Activated CD4-positive, alpha-beta T cell treated with anti-CD3 and anti-CD28 coated beads, Interleukin-2, amount 10 ng/mL, durations not matched to agents 7 days and 5 days (primary cell): ENCODE measurements at regions not wholly inside any gene's neighbourhood (a gene's known extent, or its start where the extent isn't known, plus 50 kb on each side); places are given as distances from the start of the nearest gene placed in this dataset.

Experiments used
- CTCF ChIA-PET: fragments of 350-600 bp; sonication (Branson Sonifier 250); formaldehyde crosslinking; loops from one replicate; lab custom pipeline; 2021; ENCODE audit warnings: antibody characterized with exemption; lab: Charles Lee
- POLR2A ChIA-PET: fragments of 350-600 bp; sonication (Branson Sonifier 250); formaldehyde crosslinking; loops from one replicate; lab custom pipeline; 2021; ENCODE audit warnings: antibody characterized with exemption; lab: Charles Lee
- DNase-seq: peaks from one replicate; pipeline ENCODE4 v3.0.0-alpha.2; 2020
- H3K27ac Mint-ChIP-seq: one replicate; pipeline ENCODE4 v1.8.0; 2021; ENCODE audit warnings: mild to moderate bottlenecking, moderate library complexity, mixed read lengths
- H3K27me3 Mint-ChIP-seq: one replicate; pipeline ENCODE4 v1.8.0; 2021; ENCODE audit warnings: mixed read lengths
- H3K36me3 Mint-ChIP-seq: one replicate; pipeline ENCODE4 v1.8.0; 2021; ENCODE audit warnings: low read depth, mixed read lengths
- H3K4me1 Mint-ChIP-seq: one replicate; pipeline ENCODE4 v1.8.0; 2021; ENCODE audit warnings: mixed read lengths
- H3K4me3 Mint-ChIP-seq: one replicate; pipeline ENCODE4 v1.8.0; 2021; ENCODE audit warnings: mild to moderate bottlenecking, moderate library complexity, mixed read lengths
- H3K9me3 Mint-ChIP-seq: one replicate; pipeline ENCODE4 v1.8.0; 2021; ENCODE audit warnings: mixed read lengths

DNA sequence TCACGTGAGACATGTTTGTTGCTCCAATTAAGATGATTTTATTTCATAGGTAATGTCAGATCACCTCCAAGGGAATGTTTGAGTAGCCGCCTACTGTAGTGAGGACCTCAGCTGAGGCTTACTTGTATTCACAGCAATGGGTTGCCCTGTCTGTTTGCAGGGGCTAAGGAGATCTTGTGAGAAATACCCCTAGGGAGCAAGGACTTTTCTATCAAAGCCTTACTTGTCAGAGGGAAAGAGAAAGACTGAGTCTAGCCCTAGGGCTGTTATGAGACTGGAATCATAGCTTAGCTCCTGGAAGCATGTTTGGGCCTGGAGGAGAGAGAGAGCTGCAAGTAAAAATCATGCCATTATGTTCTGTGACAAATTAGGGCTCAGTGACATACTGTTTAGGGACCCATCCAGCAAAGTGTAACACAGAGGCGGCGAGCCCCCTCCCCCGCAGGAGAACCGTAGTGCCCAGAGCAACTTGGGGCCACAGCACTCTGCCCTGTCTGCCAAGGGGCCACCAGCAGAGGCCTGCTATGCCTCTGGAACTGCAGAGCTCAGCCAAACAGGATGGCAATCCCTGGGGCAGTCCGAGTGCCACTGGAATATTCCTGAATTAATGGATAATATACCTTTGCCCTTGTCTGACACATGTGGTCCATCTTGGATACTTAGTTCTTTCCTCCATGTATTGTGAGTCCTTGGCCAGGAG, 178.8 kb downstream of the DACT1 start:
- H3K9me3 Mint-ChIP-seq: no peaks in the 10 kb centered on the region
- no peaks in the 10 kb centered on the region for H3K36me3 Mint-ChIP-seq
- no peak for DNase-seq
- no peaks in the 10 kb centered on the region for H3K4me1 Mint-ChIP-seq
- ChIA-PET CTCF (no interaction called here), POLR2A (no interaction called here)
- no peaks in the 10 kb centered on the region for H3K27me3 Mint-ChIP-seq
- no peak overlapping the region for H3K27ac Mint-ChIP-seq
- no peak overlapping the region for H3K4me3 Mint-ChIP-seq

DNA sequence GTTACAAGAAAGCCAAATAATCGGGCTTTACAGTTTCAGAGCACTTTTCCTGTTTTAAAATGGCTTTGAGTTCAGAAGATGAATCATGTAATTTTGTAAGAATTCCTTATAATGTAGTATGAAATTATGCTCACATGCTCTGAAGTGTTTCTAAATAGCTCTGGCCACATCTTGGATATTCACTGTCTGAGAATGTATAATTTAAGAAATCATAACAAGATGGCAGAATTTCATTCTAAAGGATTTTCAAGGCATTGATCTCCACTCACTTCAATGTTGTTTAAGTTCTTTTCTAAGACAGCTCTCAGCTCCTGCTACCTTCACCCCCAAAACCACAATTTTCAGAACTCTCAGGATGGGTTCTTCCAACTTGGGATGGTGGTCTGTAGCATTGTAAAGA, 180.1 kb downstream of the DACT1 start:
- H3K4me1 Mint-ChIP-seq: no peaks in the 10 kb centered on the region
- no peaks in the 10 kb centered on the region for H3K36me3 Mint-ChIP-seq
- no peak for DNase-seq
- no peak overlapping the region for H3K4me3 Mint-ChIP-seq
- H3K9me3 Mint-ChIP-seq: no peaks in the 10 kb centered on the region
- ChIA-PET POLR2A (no interaction called here), CTCF (interaction anchor here (0.6 kb wide), 1 partner anchor 327 kb away, joined by 5 read pairs; no protein-coding TSS in a partner anchor)
- H3K27me3 Mint-ChIP-seq: no peaks in the 10 kb centered on the region
- H3K27ac Mint-ChIP-seq: no peak overlapping the region

DNA sequence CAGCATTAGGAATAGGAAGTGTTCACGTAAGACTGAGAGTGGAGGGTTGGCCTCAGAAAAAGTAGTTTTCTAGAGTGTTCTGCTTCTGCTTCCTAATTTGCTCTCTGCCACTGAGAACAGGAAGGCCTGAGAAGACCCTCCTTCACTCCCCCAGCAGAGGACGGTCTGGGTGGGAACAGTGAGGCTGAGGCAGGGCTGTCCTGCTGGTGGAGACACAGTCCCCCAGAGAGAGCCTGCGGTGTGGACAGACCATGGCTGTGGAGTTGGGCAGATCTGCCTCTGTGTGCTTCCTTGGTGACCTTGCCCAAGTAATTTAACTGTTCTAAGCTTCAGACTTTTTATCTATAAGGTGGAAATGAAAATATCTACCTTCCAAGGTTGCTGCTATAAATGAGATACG, 182.3 kb downstream of the DACT1 start:
- CTCF ChIA-PET: no interaction called here
- Mint-ChIP-seq H3K4me3 (no peak overlapping the region), H3K27me3 (peaks cover 3% of the 10 kb centered on the region), H3K36me3 (no peaks in the 10 kb centered on the region), H3K27ac (no peak overlapping the region), H3K4me1 (no peaks in the 10 kb centered on the region), H3K9me3 (no peaks in the 10 kb centered on the region)
- DNase-seq: no peak
- POLR2A ChIA-PET: no interaction called here

GRCh38 chr14:58821421-58821820, 183.7 kb downstream of the DACT1 start:
- peaks cover 3% of the 10 kb centered on the region for H3K27me3 Mint-ChIP-seq
- no peak for DNase-seq
- no peak overlapping the region for H3K27ac Mint-ChIP-seq
- no peaks in the 10 kb centered on the region for H3K36me3 Mint-ChIP-seq
- H3K9me3 Mint-ChIP-seq: peaks cover 3% of the 10 kb centered on the region
- no peaks in the 10 kb centered on the region for H3K4me1 Mint-ChIP-seq
- POLR2A ChIA-PET: no interaction called here
- CTCF ChIA-PET: no interaction called here
- H3K4me3 Mint-ChIP-seq: no peak overlapping the region

DNA sequence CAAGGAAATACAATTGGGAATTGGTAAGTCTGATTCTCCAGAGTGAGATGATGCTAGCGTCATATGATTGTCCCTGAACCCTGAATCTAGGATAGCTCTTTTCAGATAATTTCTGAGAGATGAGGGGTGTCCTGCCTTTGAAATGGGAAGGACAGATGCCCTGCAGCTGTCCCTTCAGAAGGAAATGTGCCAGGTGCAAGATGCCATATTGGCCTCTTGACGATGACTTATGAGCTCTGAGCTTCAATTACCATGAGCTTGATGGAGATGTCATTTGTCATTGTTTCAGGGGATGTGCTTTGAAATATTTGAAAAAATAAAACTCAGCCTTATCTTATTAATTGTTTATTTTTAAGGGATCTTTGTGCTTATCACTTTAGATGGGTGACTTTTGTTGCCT, 185.1 kb downstream of the DACT1 start:
- H3K36me3 Mint-ChIP-seq: no peaks in the 10 kb centered on the region
- peaks cover 4% of the 10 kb centered on the region for H3K9me3 Mint-ChIP-seq
- DNase-seq: no peak
- no peaks in the 10 kb centered on the region for H3K4me1 Mint-ChIP-seq
- H3K27me3 Mint-ChIP-seq: peaks cover 3% of the 10 kb centered on the region
- no peak overlapping the region for H3K27ac Mint-ChIP-seq
- CTCF ChIA-PET: no interaction called here
- no peak overlapping the region for H3K4me3 Mint-ChIP-seq
- POLR2A ChIA-PET: no interaction called here

DNA sequence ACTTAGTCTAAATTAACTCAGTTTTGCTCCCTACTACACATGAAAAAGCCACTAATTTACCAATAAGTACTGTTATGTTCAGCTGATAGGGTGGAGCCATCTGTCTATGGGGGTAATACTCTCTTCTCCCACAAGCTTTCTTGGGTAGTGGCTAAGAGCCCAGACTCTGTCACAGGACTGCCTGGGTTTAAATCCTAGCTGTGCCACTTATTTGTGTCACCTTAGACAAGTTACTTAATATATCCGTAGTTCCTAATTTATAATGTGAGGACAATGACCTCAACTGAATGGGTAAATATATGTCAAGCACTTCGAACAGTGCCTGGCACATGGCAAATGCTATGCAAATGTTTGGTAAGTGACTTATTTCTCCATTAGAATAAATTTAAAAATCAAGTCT, 185.6 kb downstream of the DACT1 start:
- ChIA-PET POLR2A (no interaction called here), CTCF (interaction anchor here (0.6 kb wide), 1 partner anchor 856 kb away, joined by 3 read pairs; no protein-coding TSS in a partner anchor)
- Mint-ChIP-seq H3K4me1 (no peaks in the 10 kb centered on the region), H3K27me3 (peaks cover 3% of the 10 kb centered on the region), H3K27ac (no peak overlapping the region), H3K36me3 (no peaks in the 10 kb centered on the region), H3K4me3 (no peak overlapping the region), H3K9me3 (peaks cover 4% of the 10 kb centered on the region)
- no peak for DNase-seq

GRCh38 chr14:58824106-58824505, 186.3 kb downstream of the DACT1 start:
- Mint-ChIP-seq H3K4me3 (no peak overlapping the region), H3K36me3 (no peaks in the 10 kb centered on the region), H3K9me3 (peaks cover 4% of the 10 kb centered on the region), H3K4me1 (no peaks in the 10 kb centered on the region), H3K27ac (no peak overlapping the region), H3K27me3 (peaks cover 3% of the 10 kb centered on the region)
- CTCF ChIA-PET: no interaction called here
- no peak for DNase-seq
- POLR2A ChIA-PET: no interaction called here

- Mint-ChIP-seq H3K4me1 (peaks cover 3% of the 10 kb centered on the region), H3K27ac (no peak overlapping the region), H3K36me3 (no peaks in the 10 kb centered on the region), H3K27me3 (peaks cover 3% of the 10 kb centered on the region), H3K9me3 (peaks cover 4% of the 10 kb centered on the region), H3K4me3 (no peak overlapping the region)
- DNase-seq: no peak
- ChIA-PET CTCF (no interaction called here), POLR2A (no interaction called here)
These were observed 187.0 kb downstream of the DACT1 start for GRCh38 chr14:58824796-58825195.

GRCh38 chr14:58825606-58826005, 187.8 kb downstream of the DACT1 start:
- H3K4me3 Mint-ChIP-seq: no peak overlapping the region

DNA sequence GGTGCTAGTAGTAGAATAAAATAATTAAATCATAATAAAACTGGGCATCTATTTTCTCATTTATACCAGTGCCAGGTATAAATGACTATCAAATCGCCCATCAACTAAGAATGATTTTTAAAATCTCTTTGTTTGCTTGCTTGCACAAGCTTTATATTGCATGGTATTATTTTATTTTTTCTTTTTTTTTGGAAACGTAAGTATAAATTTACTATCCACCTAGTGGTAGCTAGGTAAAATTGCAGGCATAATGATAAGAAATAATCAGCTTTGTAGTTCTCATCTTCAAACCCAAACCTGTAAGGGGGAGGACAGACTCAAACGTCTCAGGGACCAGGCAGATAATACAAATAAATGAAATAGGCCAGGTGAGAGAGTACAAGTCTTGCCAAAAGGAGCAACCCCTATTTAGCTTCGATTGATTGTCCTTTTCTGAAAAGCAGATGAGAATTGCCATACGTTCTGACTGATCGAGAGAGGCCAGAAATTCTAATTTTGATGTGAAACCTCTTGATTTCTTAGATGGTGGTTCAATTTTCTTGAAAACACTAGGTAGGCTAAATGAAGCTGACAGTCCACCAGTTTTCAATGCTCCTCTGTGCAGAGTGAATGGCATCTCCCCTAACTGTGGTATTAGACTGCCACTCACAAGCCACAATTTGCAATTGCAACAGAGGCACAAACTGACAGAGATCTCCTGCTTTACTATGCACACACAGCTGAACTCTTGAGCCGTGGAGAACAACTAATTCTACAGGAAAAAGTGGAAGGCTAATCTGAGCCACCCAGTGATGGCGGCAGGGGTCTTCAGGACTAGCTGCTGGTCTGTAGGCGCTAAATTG, 189.3 kb downstream of the DACT1 start:
- Mint-ChIP-seq H3K4me1 (peaks cover 3% of the 10 kb centered on the region), H3K27me3 (peaks cover 3% of the 10 kb centered on the region), H3K4me3 (no peak overlapping the region), H3K36me3 (no peaks in the 10 kb centered on the region), H3K9me3 (peaks cover 4% of the 10 kb centered on the region), H3K27ac (no peak overlapping the region)
- ChIA-PET CTCF (interaction anchor here (0.6 kb wide), 1 partner anchor 101 kb away, joined by 3 read pairs; no protein-coding TSS in a partner anchor), POLR2A (no interaction called here)
- no peak for DNase-seq

More at GRCh38 chr14:58825606-58826005, 187.8 kb downstream of the DACT1 start:
- Mint-ChIP-seq H3K36me3 (no peaks in the 10 kb centered on the region), H3K4me1 (peaks cover 3% of the 10 kb centered on the region), H3K9me3 (peaks cover 4% of the 10 kb centered on the region), H3K27me3 (peaks cover 3% of the 10 kb centered on the region), H3K27ac (no peak overlapping the region)
- POLR2A ChIA-PET: no interaction called here
- CTCF ChIA-PET: no interaction called here
- DNase-seq: no peak

DNA sequence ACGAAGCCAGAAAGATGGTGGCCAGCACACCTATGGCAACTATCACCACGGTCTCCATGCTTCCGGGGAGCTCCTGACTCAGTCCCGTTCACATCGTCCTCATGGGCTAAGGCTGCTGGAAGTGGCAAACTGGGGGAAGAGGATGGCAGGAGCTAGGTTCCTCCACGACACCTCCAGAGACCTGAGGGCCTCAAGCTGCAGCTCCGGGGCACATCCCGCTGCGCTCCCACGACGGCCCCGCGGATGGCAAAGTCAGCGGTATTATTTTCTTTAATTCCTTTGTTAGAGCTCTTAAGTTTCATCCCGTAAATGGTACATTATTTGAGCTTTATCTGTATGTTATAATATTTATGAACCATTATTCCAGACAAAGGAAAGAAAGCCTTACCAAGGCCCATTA, 190.5 kb downstream of the DACT1 start:
- no peak overlapping the region for H3K27ac Mint-ChIP-seq
- peaks cover 3% of the 10 kb centered on the region for H3K4me1 Mint-ChIP-seq
- H3K27me3 Mint-ChIP-seq: peaks cover 3% of the 10 kb centered on the region
- ChIA-PET POLR2A (no interaction called here), CTCF (interaction anchor here (0.5 kb wide), 1 partner anchor 1493 kb away, joined by 4 read pairs; no protein-coding TSS in a partner anchor)
- H3K4me3 Mint-ChIP-seq: no peak overlapping the region
- DNase-seq: no peak
- no peaks in the 10 kb centered on the region for H3K36me3 Mint-ChIP-seq
- H3K9me3 Mint-ChIP-seq: peaks cover 4% of the 10 kb centered on the region

- ChIA-PET POLR2A (no interaction called here), CTCF (no interaction called here)
- no peak overlapping the region for H3K4me3 Mint-ChIP-seq
- no peak overlapping the region for H3K27ac Mint-ChIP-seq
- H3K27me3 Mint-ChIP-seq: peaks cover 3% of the 10 kb centered on the region
- no peak for DNase-seq
- no peaks in the 10 kb centered on the region for H3K36me3 Mint-ChIP-seq
- peaks cover 3% of the 10 kb centered on the region for H3K4me1 Mint-ChIP-seq
- peaks cover 4% of the 10 kb centered on the region for H3K9me3 Mint-ChIP-seq
These were observed 191.8 kb downstream of the DACT1 start for GRCh38 chr14:58829594-58829993.

GRCh38 chr14:58830121-58830520, 192.4 kb downstream of the DACT1 start:
- no peaks in the 10 kb centered on the region for H3K36me3 Mint-ChIP-seq
- CTCF ChIA-PET: no interaction called here

More at GRCh38 chr14:58830121-58830520, 192.4 kb downstream of the DACT1 start:
- POLR2A ChIA-PET: no interaction called here
- Mint-ChIP-seq H3K27ac (no peak overlapping the region), H3K4me3 (no peak overlapping the region), H3K27me3 (no peaks in the 10 kb centered on the region), H3K9me3 (peaks cover 4% of the 10 kb centered on the region), H3K4me1 (peaks cover 3% of the 10 kb centered on the region)
- no peak for DNase-seq
